H1 (cell line): ENCODE measurements at regions not wholly inside any gene's neighbourhood (a gene's known extent, or its start where the extent isn't known, plus 50 kb on each side); places are given as distances from the start of the nearest gene placed in this dataset.

Experiments
- CTCF ChIA-PET: fragments of 300-600 bp; sonication (Branson Sonifier 250); formaldehyde crosslinking; loops from one replicate; lab custom pipeline; 2021; ENCODE audit not compliant: partially characterized antibody; lab: Charles Lee
- POLR2A ChIA-PET: fragments of 300-600 bp; sonication (Branson Sonifier 250); formaldehyde crosslinking; loops from one replicate; lab custom pipeline; 2021; ENCODE audit warnings: inconsistent platforms; ENCODE audit not compliant: partially characterized antibody; lab: Charles Lee
- DNase-seq, 2 experiments: peaks; one replicate each; pipeline versions ENCODE4 v3.0.0 to v3.0.0-alpha.2; 2010 to 2022; ENCODE audit warnings: low spot score in 2 of 2, low read depth in 1 of 2, mixed read lengths in 1 of 2
- FAIRE-seq: peaks from 2 replicates; lab custom pipeline; 2011; peaks lifted over from hg19 to GRCh38; lab: Jason Lieb, UNC
- H2AFZ ChIP-seq: 2 replicates; pipeline ENCODE4 v1.8.1; 2012; ENCODE audit warnings: low read length, inconsistent platforms
- H2AK5ac ChIP-seq: 2 replicates; pipeline ENCODE4 v1.6.1; 2013; ENCODE audit warnings: low read depth, low read length
- H2BK120ac ChIP-seq: replicated peaks from 2 replicates; pipeline ENCODE3; 2013; ENCODE audit warnings: low read depth, low read length, inconsistent platforms
- H2BK12ac ChIP-seq: 2 replicates; pipeline ENCODE4 v1.6.1; 2013; ENCODE audit warnings: low read depth, low read length
- H2BK15ac ChIP-seq: 2 replicates; pipeline ENCODE4 v1.6.1; 2013; ENCODE audit warnings: low read length
- H2BK20ac ChIP-seq: 2 replicates; pipeline ENCODE4 v1.6.1; 2013; ENCODE audit warnings: low read length
- H2BK5ac ChIP-seq: 2 replicates; pipeline ENCODE4 v1.6.1; 2013; ENCODE audit warnings: low read depth, low read length
- H3K14ac ChIP-seq: 2 replicates; pipeline ENCODE4 v1.6.1; 2013; ENCODE audit warnings: inconsistent platforms; ENCODE audit not compliant: insufficient read length
- H3K18ac ChIP-seq: 2 replicates; pipeline ENCODE4 v1.6.1; 2013; ENCODE audit warnings: low read length; ENCODE audit errors: extremely low read depth
- H3K23ac ChIP-seq: 2 replicates; pipeline ENCODE4 v1.6.1; 2013; ENCODE audit warnings: inconsistent platforms; ENCODE audit not compliant: insufficient read length
- H3K23me2 ChIP-seq: 2 replicates; pipeline ENCODE4 v1.6.1; 2013; ENCODE audit warnings: low read depth, low read length
- H3K27ac ChIP-seq: 2 replicates; pipeline ENCODE4 v1.6.1; 2011; ENCODE audit warnings: low read depth, low read length, inconsistent platforms
- H3K27me3 ChIP-seq, 4 experiments: replicated peaks in 1 of 4; 1 replicate in 1 of 4; 2 replicates in 3 of 4; pipeline versions ENCODE4 v1.6.1 to v1.8.1; 2011 to 2013; ENCODE audit warnings: low read length in 3 of 4, mild to moderate bottlenecking in 3 of 4, inconsistent platforms in 2 of 4, mixed read lengths in 2 of 4, moderate library complexity in 1 of 4; ENCODE audit not compliant: control insufficient read depth in 3 of 4, insufficient read depth in 3 of 4; ENCODE audit errors: extremely low read depth in 1 of 4
- H3K36me3 ChIP-seq, 4 experiments: 2 replicates each; pipeline versions ENCODE4 v1.6.1 to v1.8.1; 2011 to 2013; ENCODE audit warnings: mild to moderate bottlenecking in 4 of 4, low read length in 3 of 4, moderate library complexity in 2 of 4, control low read depth in 1 of 4, inconsistent platforms in 1 of 4; ENCODE audit not compliant: insufficient read depth in 4 of 4, control insufficient read depth in 2 of 4
- H3K4ac ChIP-seq: replicated peaks from 2 replicates; pipeline ENCODE3; 2013; ENCODE audit warnings: low read length, low read depth, mixed read lengths, inconsistent platforms; ENCODE audit not compliant: insufficient read length
- H3K4me1 ChIP-seq, 4 experiments: replicated peaks in 1 of 4; 1 replicate in 1 of 4; 2 replicates in 3 of 4; pipeline versions ENCODE4 v1.6.1 to v1.8.1; 2011 to 2013; ENCODE audit warnings: low read length in 3 of 4, inconsistent platforms in 2 of 4, mixed read lengths in 1 of 4; ENCODE audit not compliant: insufficient read depth in 4 of 4, control insufficient read depth in 3 of 4
- H3K4me2 ChIP-seq, 2 experiments: 2 replicates each; pipeline versions ENCODE4 v1.6.1 to v1.8.1; 2011 to 2013; ENCODE audit warnings: low read depth in 2 of 2, low read length in 2 of 2, control low read depth in 1 of 2, inconsistent platforms in 1 of 2, mild to moderate bottlenecking in 1 of 2; ENCODE audit not compliant: insufficient read depth in 1 of 2
- H3K4me3 ChIP-seq, 4 experiments: fragments of 200-600, 300-600 bp in 1 of 4; sonication (generic), shearing (Covaris generic), sonication (Bioruptor Twin) in 1 of 4; 2 replicates each; pipeline versions ENCODE4 v1.5.1 to v1.8.1; 2011 to 2016; ENCODE audit warnings: low read length in 4 of 4, low read depth in 3 of 4, control low read depth in 2 of 4, inconsistent platforms in 2 of 4, mild to moderate bottlenecking in 2 of 4, mixed read lengths in 1 of 4, moderate library complexity in 1 of 4; ENCODE audit not compliant: insufficient read depth in 2 of 4; ENCODE audit errors: extremely low read depth in 1 of 4
- H3K56ac ChIP-seq: replicated peaks from 2 replicates; pipeline ENCODE3; 2013; ENCODE audit warnings: low read depth, mild to moderate bottlenecking, mixed read lengths, low read length, inconsistent platforms; ENCODE audit not compliant: insufficient read length
- H3K79me1 ChIP-seq: 2 replicates; pipeline ENCODE4 v1.6.1; 2013; ENCODE audit warnings: low read depth, low read length, control low read depth
- H3K79me2 ChIP-seq, 2 experiments: 2 replicates each; pipeline versions ENCODE4 v1.6.1 to v1.8.1; 2012 to 2013; ENCODE audit warnings: low read length in 2 of 2, mild to moderate bottlenecking in 2 of 2, inconsistent platforms in 1 of 2; ENCODE audit not compliant: insufficient read depth in 2 of 2, control insufficient read depth in 1 of 2
- H3K9ac ChIP-seq, 4 experiments: replicated peaks in 1 of 4; 1 replicate in 1 of 4; 2 replicates in 3 of 4; pipeline versions ENCODE4 v1.6.1 to v1.8.1; 2011 to 2013; ENCODE audit warnings: low read depth in 3 of 4, low read length in 3 of 4, control low read depth in 2 of 4, mild to moderate bottlenecking in 2 of 4, moderate library complexity in 2 of 4, inconsistent platforms in 1 of 4; ENCODE audit errors: extremely low read depth in 1 of 4
- H3K9me3 ChIP-seq, 2 experiments: 2 replicates each; pipeline versions ENCODE4 v1.6.1 to v1.8.1; 2012 to 2013; ENCODE audit warnings: mild to moderate bottlenecking in 2 of 2, moderate library complexity in 2 of 2, control low read depth in 1 of 2, inconsistent platforms in 1 of 2, low read depth in 1 of 2, low read length in 1 of 2, mixed read lengths in 1 of 2; ENCODE audit not compliant: insufficient read depth in 2 of 2
- H4K20me1 ChIP-seq, 2 experiments: replicated peaks in 1 of 2; 2 replicates each; pipeline versions ENCODE3 to v1.8.1; 2011 to 2013; ENCODE audit warnings: inconsistent platforms in 2 of 2, low read length in 2 of 2, mild to moderate bottlenecking in 1 of 2; ENCODE audit not compliant: insufficient read depth in 2 of 2, control insufficient read depth in 1 of 2
- H4K5ac ChIP-seq: 2 replicates; pipeline ENCODE4 v1.6.1; 2013; ENCODE audit warnings: low read length, low read depth, mixed read lengths, inconsistent platforms; ENCODE audit not compliant: insufficient read length
- H4K8ac ChIP-seq: 2 replicates; pipeline ENCODE4 v1.8.0; 2013; ENCODE audit warnings: mild to moderate bottlenecking, moderate library complexity, low read length, inconsistent platforms; ENCODE audit not compliant: insufficient read depth; ENCODE audit errors: extremely low read depth
- H4K91ac ChIP-seq: replicated peaks from 2 replicates; pipeline ENCODE3; 2013; ENCODE audit warnings: low read length, mixed read lengths, inconsistent platforms; ENCODE audit not compliant: insufficient read length
- EGR1 ChIP-seq: IDR thresholded peaks from 2 replicates; pipeline ENCODE4 v1.6.1; 2011; ENCODE audit warnings: low read depth, low read length, borderline replicate concordance
- FOSL1 ChIP-seq: IDR thresholded peaks from 2 replicates; pipeline ENCODE4 v1.6.1; 2011; ENCODE audit warnings: mild to moderate bottlenecking, low read depth, low read length, moderate library complexity; ENCODE audit not compliant: insufficient read depth
- POLR2A ChIP-seq, 2 experiments: IDR thresholded peaks; 1 replicate in 1 of 2; 2 replicates in 1 of 2; pipeline ENCODE4 v1.6.1; 2011; ENCODE audit warnings: low read depth in 2 of 2, low read length in 2 of 2, mild to moderate bottlenecking in 2 of 2; ENCODE audit errors: control extremely low read depth in 1 of 2
- WGBS, 2 experiments: shearing (Covaris generic) in 1 of 2; methylation state at CpG; one replicate each; pipeline versions ENCODE4 v1.1.6 to v1.1.7; 2013 to 2015; ENCODE audit warnings: low lambda C conversion rate in 2 of 2, mixed read lengths in 2 of 2, inconsistent platforms in 1 of 2, low coverage in 1 of 2, missing lambda C conversion rate in 1 of 2; ENCODE audit not compliant: insufficient replicate concordance in 2 of 2, insufficient coverage in 1 of 2, insufficient read length in 1 of 2; ENCODE audit errors: extremely low coverage in 1 of 2, missing lambda C conversion rate in 1 of 2; 5-methylcytosine and 5-hydroxymethylcytosine counted together

DNA sequence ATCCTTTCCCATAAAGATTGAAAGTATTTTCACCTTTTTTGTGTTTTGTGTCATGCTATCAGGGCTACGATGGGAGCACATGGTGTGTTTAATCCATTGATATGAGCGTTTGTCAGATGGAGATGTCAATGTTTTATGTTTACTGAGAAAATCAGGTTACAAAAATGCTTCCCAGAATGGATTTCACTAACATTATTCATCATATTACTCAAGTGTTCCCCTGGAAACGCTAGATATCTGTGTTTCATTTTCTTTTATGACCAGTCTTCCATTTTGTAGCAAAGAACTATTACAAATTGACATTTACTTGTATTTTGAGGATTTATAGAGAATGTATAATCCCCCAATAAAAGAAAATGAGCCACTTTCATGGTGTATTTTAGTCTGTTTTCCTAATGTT is 293.5 kb upstream of the AKR1E2 start:
- FAIRE-seq: no peak
- 98% methylated on average over 3 of the region's 3 CpGs; no CpG with 5 or more reads in 1 of the 2 experiments for WGBS, 2 experiments

More for the DNA sequence above, 293.5 kb upstream of the AKR1E2 start:
- H4K5ac ChIP-seq: no peak overlapping the region
- no peaks in the 10 kb centered on the region for H3K27me3 ChIP-seq
- H3K36me3 ChIP-seq: no peaks in the 10 kb centered on the region
- no peak overlapping the region for H3K27ac ChIP-seq
- no peak overlapping the region for H2AK5ac ChIP-seq
- H3K79me2 ChIP-seq: no peaks in the 10 kb centered on the region
- H2BK120ac ChIP-seq: no peak overlapping the region
- no peak overlapping the region for H3K4me2 ChIP-seq
- no peak overlapping the region for H2AFZ ChIP-seq
- TF ChIP-seq EGR1 (no peak), FOSL1 (no peak), POLR2A (IDR thresholded peaks at IDR 0.05; ENCODE audit: control extremely low read depth in 1 of 2, low read depth in 2 of 2, low read length in 2 of 2) (no peak)
- no peak overlapping the region for H3K14ac ChIP-seq
- no peak for DNase-seq
- H2BK20ac ChIP-seq: no peak overlapping the region
- no peak overlapping the region for H3K9ac ChIP-seq
- no peak overlapping the region for H2BK5ac ChIP-seq
- CTCF ChIA-PET: no interaction called here
- H4K91ac ChIP-seq: no peak overlapping the region
- no peaks in the 10 kb centered on the region for H3K79me1 ChIP-seq
- H3K4me3 ChIP-seq: no peak overlapping the region
- H3K56ac ChIP-seq: no peak overlapping the region
- no peak overlapping the region for H2BK12ac ChIP-seq
- H3K18ac ChIP-seq: no peak overlapping the region
- POLR2A ChIA-PET: no interaction called here
- no peaks in the 10 kb centered on the region for H3K9me3 ChIP-seq
- H2BK15ac ChIP-seq: no peak overlapping the region
- no peak overlapping the region for H3K23ac ChIP-seq
- H4K8ac ChIP-seq: no peak overlapping the region
- no peak overlapping the region for H3K4ac ChIP-seq
- no peaks in the 10 kb centered on the region for H3K4me1 ChIP-seq
- H4K20me1 ChIP-seq: no peaks in the 10 kb centered on the region
- no peaks in the 10 kb centered on the region for H3K23me2 ChIP-seq
